Common myeloid progenitor, CD34-positive (primary cell): ENCODE measurements at regions not wholly inside any gene's neighbourhood (a gene's known extent, or its start where the extent isn't known, plus 50 kb on each side); places are given as distances from the start of the nearest gene placed in this dataset.
A peak's percentile ranks its signal among the peaks of the same experiment; 100 is the strongest.

Experiments used
- CTCF ChIA-PET: fragments of 350-600 bp; sonication (Branson Sonifier 250); formaldehyde crosslinking; loops from one replicate; lab custom pipeline; 2021; ENCODE audit warnings: antibody characterized with exemption; lab: Charles Lee
- POLR2A ChIA-PET: fragments of 350-600 bp; sonication (Branson Sonifier 250); formaldehyde crosslinking; loops from one replicate; lab custom pipeline; 2021; ENCODE audit warnings: antibody characterized with exemption; lab: Charles Lee
- DNase-seq, 3 donors: peaks; one replicate each; pipeline versions ENCODE4 v3.0.0 to v3.0.0-alpha.2; 2013
- H3K27ac ChIP-seq, 2 experiments: 1 replicate in 1 of 2; 2 replicates in 1 of 2; pipeline ENCODE4 v1.7.0; 2013; ENCODE audit warnings: inconsistent platforms in 2 of 2, low read length in 2 of 2, mild to moderate bottlenecking in 2 of 2, low read depth in 1 of 2, moderate library complexity in 1 of 2; ENCODE audit not compliant: severe bottlenecking in 2 of 2, insufficient read depth in 1 of 2, poor library complexity in 1 of 2
- H3K27me3 ChIP-seq, 5 experiments: replicated peaks in 2 of 5; 1 replicate in 3 of 5; 2 replicates in 2 of 5; pipeline versions ENCODE4 v1.6.1 to v1.7.0; 2013; ENCODE audit warnings: low read length in 4 of 5, mild to moderate bottlenecking in 2 of 5, moderate library complexity in 2 of 5, inconsistent platforms in 1 of 5; ENCODE audit not compliant: insufficient read depth in 5 of 5, control insufficient read depth in 4 of 5
- H3K36me3 ChIP-seq, 4 experiments: 1 replicate in 2 of 4; 2 replicates in 2 of 4; pipeline versions ENCODE4 v1.6.1 to v1.7.0; 2013; ENCODE audit warnings: low read length in 3 of 4, control low read depth in 1 of 4, mild to moderate bottlenecking in 1 of 4; ENCODE audit not compliant: control insufficient read depth in 4 of 4, insufficient read depth in 4 of 4
- H3K4me1 ChIP-seq, 4 experiments: 1 replicate in 3 of 4; 2 replicates in 1 of 4; pipeline versions ENCODE4 v1.6.1 to v1.7.1; 2013; ENCODE audit warnings: low read length in 3 of 4, mild to moderate bottlenecking in 3 of 4, control low read depth in 1 of 4, inconsistent platforms in 1 of 4, moderate library complexity in 1 of 4; ENCODE audit not compliant: control insufficient read depth in 4 of 4, insufficient read depth in 4 of 4; ENCODE audit errors: control extremely low read depth in 1 of 4
- H3K4me3 ChIP-seq, 7 experiments: 1 replicate in 4 of 7; 2 replicates in 3 of 7; pipeline versions ENCODE4 v1.5.1 to v1.7.0; 2013; ENCODE audit warnings: mild to moderate bottlenecking in 7 of 7, low read length in 6 of 7, moderate library complexity in 6 of 7, inconsistent platforms in 2 of 7, low read depth in 2 of 7, control low read depth in 1 of 7; ENCODE audit not compliant: insufficient read depth in 4 of 7, control insufficient read depth in 1 of 7; ENCODE audit errors: extremely low read depth in 1 of 7
- H3K9me3 ChIP-seq, 5 experiments: 1 replicate in 4 of 5; 2 replicates in 1 of 5; pipeline versions ENCODE4 v1.6.1 to v1.7.1; 2013; ENCODE audit warnings: low read length in 4 of 5, mild to moderate bottlenecking in 2 of 5, inconsistent platforms in 1 of 5, low read depth in 1 of 5, moderate library complexity in 1 of 5; ENCODE audit not compliant: control insufficient read depth in 4 of 5, insufficient read depth in 2 of 5; ENCODE audit errors: control extremely low read depth in 1 of 5
- WGBS: methylation state at CpG from one replicate; pipeline ENCODE4 v1.1.5; 2013; ENCODE audit not compliant: insufficient coverage; 5-methylcytosine and 5-hydroxymethylcytosine counted together

DNA sequence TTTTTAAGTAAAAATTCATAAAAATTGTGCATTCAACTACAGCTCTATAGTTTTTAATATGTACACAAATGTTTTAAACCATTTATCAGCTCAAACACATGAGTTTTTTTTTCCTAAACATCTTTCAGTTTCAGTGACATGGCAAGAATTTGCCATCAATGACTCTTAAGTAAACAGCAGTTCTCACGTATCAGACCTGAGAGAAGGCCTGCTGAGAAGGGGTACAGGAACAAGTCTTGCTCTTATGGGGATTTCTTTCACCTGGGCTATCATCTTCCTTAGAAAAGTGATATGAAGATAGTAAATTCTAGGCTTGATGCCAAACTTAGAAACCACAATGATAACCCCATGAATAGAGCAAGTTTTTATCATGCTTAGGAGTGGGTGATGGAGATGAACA, 467.8 kb downstream of the ARL4A start:
- POLR2A ChIA-PET = no interaction called here
- peak; percentile 6 to 67 (median 37) for DNase-seq
- no CpG with 5 or more reads among the region's 1 CpG for WGBS

GRCh38 chr7:13159003-13159402, 471.6 kb downstream of the ARL4A start:
- Histone ChIP-seq H3K4me1 (peaks cover 0 to 2% (median 0%) of the 10 kb centered on the region in 4 experiments), H3K9me3 (no peaks in the 10 kb centered on the region), H3K27ac (no peak overlapping the region), H3K4me3 (no peak overlapping the region), H3K36me3 (no peaks in the 10 kb centered on the region), H3K27me3 (peaks cover 0 to 2% (median 0%) of the 10 kb centered on the region in 5 experiments)
- WGBS = no CpG with 5 or more reads among the region's 1 CpG
- DNase-seq = no peak
- ChIA-PET POLR2A (no interaction called here), CTCF (interaction anchor here (1.0 kb wide), 1 partner anchor 14 kb away, joined by 3 read pairs; no protein-coding TSS in a partner anchor)

More for the DNA sequence above, 467.8 kb downstream of the ARL4A start:
- no peaks in the 10 kb centered on the region for H3K36me3 ChIP-seq
- CTCF ChIA-PET = no interaction called here
- peak overlapping the region in 1 of 2 experiments; percentile 43 for H3K27ac ChIP-seq
- no peak overlapping the region for H3K4me3 ChIP-seq
- H3K9me3 ChIP-seq = no peaks in the 10 kb centered on the region
- peaks cover 0 to 6% (median 0%) of the 10 kb centered on the region in 4 experiments for H3K4me1 ChIP-seq
- no peaks in the 10 kb centered on the region for H3K27me3 ChIP-seq

GRCh38 chr7:13159467-13160184, 472.2 kb downstream of the ARL4A start:
- Histone ChIP-seq H3K4me3 (no peak overlapping the region), H3K36me3 (no peaks in the 10 kb centered on the region), H3K27me3 (peaks cover 0 to 2% (median 0%) of the 10 kb centered on the region in 5 experiments), H3K27ac (no peak overlapping the region), H3K9me3 (no peaks in the 10 kb centered on the region), H3K4me1 (peaks cover 0 to 2% (median 0%) of the 10 kb centered on the region in 4 experiments)
- ChIA-PET CTCF (interaction anchor here (1.0 kb wide), 1 partner anchor 14 kb away, joined by 3 read pairs; no protein-coding TSS in a partner anchor), POLR2A (no interaction called here)
- WGBS = no CpG with 5 or more reads among the region's 2 CpGs
- DNase-seq = no peak

GRCh38 chr7:13161125-13161524, 473.7 kb downstream of the ARL4A start:
- Histone ChIP-seq H3K36me3 (no peaks in the 10 kb centered on the region), H3K9me3 (no peaks in the 10 kb centered on the region), H3K4me3 (no peak overlapping the region), H3K27ac (no peak overlapping the region), H3K27me3 (peaks cover 0 to 2% (median 0%) of the 10 kb centered on the region in 5 experiments), H3K4me1 (peaks cover 0 to 8% (median 1%) of the 10 kb centered on the region in 4 experiments)
- POLR2A ChIA-PET = no interaction called here
- no peak for DNase-seq
- CTCF ChIA-PET = no interaction called here

- no peaks in the 10 kb centered on the region for H3K9me3 ChIP-seq
- POLR2A ChIA-PET = interaction anchor here (0.7 kb wide), 1 partner anchor 692 kb away, joined by 3 read pairs; no protein-coding TSS in a partner anchor
- 0% methylated on average over 2 of the region's 4 CpGs for WGBS
Observed at GRCh38 chr7:13165854-13166253, 478.4 kb downstream of the ARL4A start.

GRCh38 chr7:13166801-13167200, 479.4 kb downstream of the ARL4A start:
- no peak overlapping the region for H3K27ac ChIP-seq
- no peak overlapping the region for H3K4me3 ChIP-seq
- no peak for DNase-seq
- POLR2A ChIA-PET = no interaction called here
- H3K9me3 ChIP-seq = no peaks in the 10 kb centered on the region
- peaks cover 0 to 2% (median 0%) of the 10 kb centered on the region in 5 experiments for H3K27me3 ChIP-seq
- CTCF ChIA-PET = no interaction called here
- WGBS = no CpG with 5 or more reads among the region's 1 CpG
- H3K36me3 ChIP-seq = no peaks in the 10 kb centered on the region
- peaks cover 0 to 10% (median 2%) of the 10 kb centered on the region in 4 experiments for H3K4me1 ChIP-seq

More at GRCh38 chr7:13165854-13166253, 478.4 kb downstream of the ARL4A start:
- Histone ChIP-seq H3K4me3 (no peak overlapping the region), H3K27me3 (peaks cover 0 to 2% (median 0%) of the 10 kb centered on the region in 5 experiments), H3K27ac (no peak overlapping the region), H3K4me1 (peaks cover 0 to 10% (median 2%) of the 10 kb centered on the region in 4 experiments), H3K36me3 (no peaks in the 10 kb centered on the region)
- CTCF ChIA-PET = interaction anchor here (0.7 to 1.0 kb wide), 2 partner anchors 10 to 480 kb away, joined by 3 to 5 read pairs; no protein-coding TSS in a partner anchor
- peak; percentile 66 to 80 (median 67) for DNase-seq

GRCh38 chr7:13169356-13169755, 481.9 kb downstream of the ARL4A start:
- Histone ChIP-seq H3K27ac (no peak overlapping the region), H3K4me3 (no peak overlapping the region), H3K36me3 (no peaks in the 10 kb centered on the region), H3K9me3 (no peaks in the 10 kb centered on the region), H3K27me3 (no peaks in the 10 kb centered on the region), H3K4me1 (peaks cover 0 to 10% (median 2%) of the 10 kb centered on the region in 4 experiments)
- ChIA-PET CTCF (no interaction called here), POLR2A (no interaction called here)
- no peak for DNase-seq
- no CpG with 5 or more reads among the region's 3 CpGs for WGBS
